Mesenchymal stem cell (in vitro differentiated cells and primary cell): ENCODE measurements at regions not wholly inside any gene's neighbourhood (a gene's known extent, or its start where the extent isn't known, plus 50 kb on each side); places are given as distances from the start of the nearest gene placed in this dataset.
A peak's percentile ranks its signal among the peaks of the same experiment; 100 is the strongest.
"Not testable (repeated sequence)": the region's sequence is repeated elsewhere in the genome, so short reads cannot be mapped to it uniquely, and the experiment has no call there.

Source experiments
- DNase-seq: peaks from one replicate; pipeline ENCODE4 v3.0.0-alpha.2; 2013
- H2AFZ ChIP-seq: one replicate; pipeline ENCODE4 v1.6.1; 2013; ENCODE audit warnings: low read depth, mild to moderate bottlenecking, control low read depth, inconsistent platforms, low read length, moderate library complexity
- H2AK5ac ChIP-seq: 2 replicates; pipeline ENCODE4 v1.6.1; 2013; ENCODE audit warnings: low read length, moderate library complexity, mild to moderate bottlenecking, inconsistent platforms; ENCODE audit not compliant: severe bottlenecking
- H2BK120ac ChIP-seq: one replicate; pipeline ENCODE4 v1.6.1; 2013; ENCODE audit warnings: low read depth, mild to moderate bottlenecking, inconsistent platforms, low read length, moderate library complexity
- H2BK12ac ChIP-seq, 2 experiments: one replicate each; pipeline ENCODE4 v1.6.1; 2013; ENCODE audit warnings: inconsistent platforms in 2 of 2, low read length in 2 of 2, mild to moderate bottlenecking in 2 of 2, moderate library complexity in 2 of 2, control low read depth in 1 of 2
- H2BK15ac ChIP-seq: one replicate; pipeline ENCODE4 v1.6.1; 2013; ENCODE audit warnings: mild to moderate bottlenecking, low read depth, inconsistent platforms; ENCODE audit not compliant: poor library complexity, severe bottlenecking
- H2BK5ac ChIP-seq: 2 replicates; pipeline ENCODE4 v1.6.1; 2013; ENCODE audit warnings: low read depth, mild to moderate bottlenecking, low read length, control low read depth, inconsistent platforms; ENCODE audit not compliant: poor library complexity, severe bottlenecking
- H3K14ac ChIP-seq, 2 experiments: one replicate each; pipeline ENCODE4 v1.6.1; 2013; ENCODE audit warnings: inconsistent platforms in 2 of 2, low read length in 2 of 2, control low read depth in 1 of 2, mild to moderate bottlenecking in 1 of 2, moderate library complexity in 1 of 2
- H3K18ac ChIP-seq, 2 experiments: one replicate each; pipeline ENCODE4 v1.6.1; 2013; ENCODE audit warnings: inconsistent platforms in 2 of 2, low read length in 2 of 2, control low read depth in 1 of 2, low read depth in 1 of 2, mild to moderate bottlenecking in 1 of 2
- H3K23ac ChIP-seq, 2 experiments: one replicate each; pipeline ENCODE4 v1.6.1; 2013; ENCODE audit warnings: inconsistent platforms in 2 of 2, low read length in 2 of 2, mild to moderate bottlenecking in 2 of 2, moderate library complexity in 2 of 2, control low read depth in 1 of 2
- H3K27ac ChIP-seq: 2 replicates; pipeline ENCODE4 v1.5.1; 2013; ENCODE audit warnings: mild to moderate bottlenecking, moderate library complexity, low read length, control low read depth, inconsistent platforms; ENCODE audit not compliant: poor library complexity, severe bottlenecking
- H3K27me3 ChIP-seq, 2 experiments: 2 replicates each; pipeline versions ENCODE4 v1.6.1 to v1.7.0; 2013; ENCODE audit warnings: low read length in 2 of 2, mild to moderate bottlenecking in 2 of 2, moderate library complexity in 2 of 2, control low read depth in 1 of 2, inconsistent platforms in 1 of 2; ENCODE audit not compliant: control insufficient read depth in 1 of 2, insufficient read depth in 1 of 2
- H3K36me3 ChIP-seq, 2 experiments: 2 replicates each; pipeline versions ENCODE4 v1.6.1 to v1.7.0; 2013; ENCODE audit warnings: low read length in 2 of 2, control low read depth in 1 of 2, inconsistent platforms in 1 of 2, low read depth in 1 of 2, mild to moderate bottlenecking in 1 of 2; ENCODE audit not compliant: insufficient read depth in 2 of 2, control insufficient read depth in 1 of 2
- H3K4ac ChIP-seq, 2 experiments: one replicate each; pipeline ENCODE4 v1.6.1; 2013; ENCODE audit warnings: inconsistent platforms in 2 of 2, low read length in 2 of 2, mild to moderate bottlenecking in 2 of 2, moderate library complexity in 2 of 2, control low read depth in 1 of 2, low read depth in 1 of 2
- H3K4me1 ChIP-seq: 2 replicates; pipeline ENCODE4 v1.6.1; 2013; ENCODE audit warnings: low read depth, low read length, control low read depth; ENCODE audit not compliant: control insufficient read depth, insufficient read depth
- H3K4me2 ChIP-seq: 2 replicates; pipeline ENCODE4 v1.6.1; 2013; ENCODE audit warnings: low read length, mild to moderate bottlenecking, inconsistent platforms; ENCODE audit not compliant: poor library complexity, severe bottlenecking
- H3K4me3 ChIP-seq, 2 experiments: 2 replicates each; pipeline versions ENCODE4 v1.5.1 to v1.7.0; 2013; ENCODE audit warnings: low read length in 2 of 2, mild to moderate bottlenecking in 2 of 2, control low read depth in 1 of 2, low read depth in 1 of 2; ENCODE audit not compliant: insufficient read depth in 1 of 2
- H3K79me1 ChIP-seq: replicated peaks from 2 replicates; pipeline ENCODE4 v1.6.1; 2013; ENCODE audit warnings: mild to moderate bottlenecking, control low read depth, low read length, inconsistent platforms; ENCODE audit not compliant: poor library complexity, severe bottlenecking
- H3K9ac ChIP-seq: 2 replicates; pipeline ENCODE4 v1.7.0; 2013; ENCODE audit warnings: mild to moderate bottlenecking, low read length, moderate library complexity
- H3K9me3 ChIP-seq: 2 replicates; pipeline ENCODE4 v1.7.0; 2013; ENCODE audit warnings: mild to moderate bottlenecking, low read length; ENCODE audit not compliant: control insufficient read depth
- H4K8ac ChIP-seq: one replicate; pipeline ENCODE4 v1.6.1; 2013; ENCODE audit warnings: inconsistent platforms, mild to moderate bottlenecking, low read length, moderate library complexity
- H4K91ac ChIP-seq: one replicate; pipeline ENCODE4 v1.6.1; 2013; ENCODE audit warnings: mild to moderate bottlenecking, low read length, inconsistent platforms
- WGBS: methylation state at CpG from one replicate; pipeline ENCODE4 v1.1.7; 2013; ENCODE audit warnings: mixed read lengths; 5-methylcytosine and 5-hydroxymethylcytosine counted together

DNA sequence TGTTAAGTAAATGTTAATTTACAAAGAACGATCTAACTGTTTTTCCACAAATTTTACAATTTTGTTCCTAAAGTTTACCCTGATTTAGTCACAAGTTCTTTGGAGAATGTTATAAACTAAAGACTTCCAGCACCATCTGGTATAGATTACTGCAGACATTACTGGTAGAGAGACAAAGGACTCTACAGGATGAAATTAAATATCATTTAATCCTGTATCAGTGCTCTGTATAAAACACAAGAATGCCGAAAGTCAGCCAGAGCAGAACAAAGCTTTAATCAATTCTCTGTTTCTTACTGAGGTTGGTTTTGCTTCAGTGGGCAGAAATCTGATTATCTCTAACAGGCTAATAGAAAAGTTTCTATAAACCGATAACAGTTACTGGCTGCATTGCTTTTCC, 763.6 kb downstream of the TENT5A start:
- H2BK120ac ChIP-seq, result no peak overlapping the region

DNA sequence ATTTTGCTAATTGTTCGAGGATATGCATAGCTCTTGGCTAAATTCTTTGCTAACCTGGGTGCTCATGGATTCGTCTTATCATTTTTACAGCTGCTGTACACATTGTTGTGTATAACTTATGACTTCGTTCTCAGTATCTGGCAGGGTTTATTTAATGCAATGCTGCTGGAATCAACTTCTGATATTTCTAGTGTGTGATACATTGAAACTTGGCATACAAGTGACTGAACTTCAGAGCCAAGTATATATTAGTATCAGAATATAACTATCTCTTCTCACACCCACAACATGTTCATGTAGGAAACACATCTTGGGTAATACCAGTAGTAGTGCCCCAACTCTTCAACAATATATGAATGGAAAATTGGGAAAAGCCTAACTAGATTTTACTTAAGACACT, 764.2 kb downstream of the TENT5A start:
- H4K8ac ChIP-seq, result no peak overlapping the region
- no peak overlapping the region for H3K4me2 ChIP-seq
- no peak overlapping the region for H2BK12ac ChIP-seq
- WGBS, result 90% methylated on average over 3 of the region's 3 CpGs
- H3K79me1 ChIP-seq, result no peaks in the 10 kb centered on the region
- no peak overlapping the region for H3K18ac ChIP-seq
- H3K36me3 ChIP-seq, result no peaks in the 10 kb centered on the region
- no peak overlapping the region for H2BK120ac ChIP-seq
- H4K91ac ChIP-seq, result no peak overlapping the region
- H3K14ac ChIP-seq, result no peak overlapping the region
- no peak overlapping the region for H3K4ac ChIP-seq
- H2BK15ac ChIP-seq, result no peak overlapping the region
- no peak overlapping the region for H3K4me3 ChIP-seq
- no peaks in the 10 kb centered on the region for H3K27me3 ChIP-seq
- no peak overlapping the region for H2AK5ac ChIP-seq
- no peak overlapping the region for H3K23ac ChIP-seq
- H2BK5ac ChIP-seq, result no peak overlapping the region
- no peak for DNase-seq
- peak overlapping the region; percentile 64 for H3K9ac ChIP-seq
- H3K4me1 ChIP-seq, result no peaks in the 10 kb centered on the region
- H2AFZ ChIP-seq, result no peak overlapping the region
- peaks cover 12% of the 10 kb centered on the region for H3K9me3 ChIP-seq
- no peak overlapping the region for H3K27ac ChIP-seq

More for the DNA sequence above, 763.6 kb downstream of the TENT5A start:
- Histone ChIP-seq H3K18ac (no peak overlapping the region), H3K23ac (no peak overlapping the region), H2BK12ac (no peak overlapping the region), H3K36me3 (no peaks in the 10 kb centered on the region), H3K79me1 (no peaks in the 10 kb centered on the region), H2AFZ (no peak overlapping the region), H3K4ac (no peak overlapping the region), H4K8ac (no peak overlapping the region), H3K27me3 (no peaks in the 10 kb centered on the region), H3K9me3 (peaks cover 12% of the 10 kb centered on the region), H3K4me2 (no peak overlapping the region), H3K14ac (no peak overlapping the region), H2BK15ac (no peak overlapping the region), H3K4me1 (no peaks in the 10 kb centered on the region), H3K4me3 (peak overlapping the region in 1 of 2 experiments; percentile 24), H3K9ac (peak overlapping the region; percentile 64), H2BK5ac (no peak overlapping the region), H2AK5ac (no peak overlapping the region), H4K91ac (no peak overlapping the region), H3K27ac (no peak overlapping the region)
- no peak for DNase-seq
- no CpG with 5 or more reads among the region's 3 CpGs for WGBS

DNA sequence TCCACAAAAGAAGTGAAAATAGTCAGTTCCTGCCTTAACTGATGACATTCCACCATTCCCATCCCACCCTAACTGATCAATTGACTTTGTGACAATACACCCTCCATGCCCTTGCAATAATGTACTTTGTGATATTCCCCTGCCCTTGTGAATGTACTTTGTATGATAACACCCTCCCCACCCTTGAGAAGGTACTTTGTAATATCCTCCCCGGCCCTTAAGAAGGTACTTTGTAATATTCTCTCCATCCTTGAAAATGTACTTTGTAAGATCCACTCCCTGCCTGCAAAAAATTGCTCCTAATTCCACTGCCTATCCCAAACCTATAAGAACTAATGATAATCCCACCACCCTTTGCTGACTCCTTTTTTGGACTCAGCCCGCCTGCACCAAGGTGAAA, 771.3 kb downstream of the TENT5A start:
- H3K4me2 ChIP-seq, H2AFZ ChIP-seq, H3K9ac ChIP-seq, H2AK5ac ChIP-seq, H3K4ac ChIP-seq, H3K14ac ChIP-seq, H4K91ac ChIP-seq, H2BK12ac ChIP-seq, H3K23ac ChIP-seq, DNase-seq, H3K4me3 ChIP-seq, H3K36me3 ChIP-seq, H2BK5ac ChIP-seq, H3K4me1 ChIP-seq, H3K27me3 ChIP-seq, H2BK120ac ChIP-seq, H2BK15ac ChIP-seq, H3K18ac ChIP-seq, H3K27ac ChIP-seq, H3K79me1 ChIP-seq, H4K8ac ChIP-seq, H3K9me3 ChIP-seq: not testable (repeated sequence)
- 91% methylated on average over 1 of the region's 2 CpGs for WGBS

DNA sequence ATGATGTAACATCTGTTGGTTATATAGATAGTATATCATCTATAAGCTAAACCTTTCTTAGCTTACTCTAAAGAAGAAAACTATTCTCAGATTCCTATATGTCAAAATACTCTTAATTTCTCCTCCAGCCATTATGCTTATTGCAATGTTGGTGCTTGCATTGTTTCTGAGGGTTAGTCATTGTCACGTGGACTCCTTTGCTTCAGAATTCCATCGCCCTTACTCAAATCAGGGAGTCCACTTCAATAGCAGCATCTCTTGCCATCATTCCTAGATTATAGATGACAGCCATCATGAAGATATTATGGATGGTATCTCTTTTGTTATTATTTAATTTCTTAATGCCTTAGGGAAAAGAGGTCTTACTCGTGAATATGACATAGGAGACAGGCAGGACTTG, 776.1 kb downstream of the TENT5A start:
- H3K4me2 ChIP-seq, result no peak overlapping the region
- H3K4me1 ChIP-seq, result no peaks in the 10 kb centered on the region
- no peak overlapping the region for H2AK5ac ChIP-seq
- H3K14ac ChIP-seq, result no peak overlapping the region
- WGBS, result 77% methylated on average over 1 of the region's 3 CpGs
- no peaks in the 10 kb centered on the region for H3K27me3 ChIP-seq
- no peaks in the 10 kb centered on the region for H3K36me3 ChIP-seq
- no peak overlapping the region for H3K4ac ChIP-seq
- no peaks in the 10 kb centered on the region for H3K9me3 ChIP-seq
- H2BK120ac ChIP-seq, result no peak overlapping the region
- no peak overlapping the region for H2BK15ac ChIP-seq
- no peaks in the 10 kb centered on the region for H3K79me1 ChIP-seq
- H4K8ac ChIP-seq, result no peak overlapping the region
- H2BK5ac ChIP-seq, result no peak overlapping the region
- no peak overlapping the region for H2AFZ ChIP-seq
- DNase-seq, result no peak
- no peak overlapping the region for H3K4me3 ChIP-seq
- H4K91ac ChIP-seq, result no peak overlapping the region
- H2BK12ac ChIP-seq, result no peak overlapping the region
- H3K18ac ChIP-seq, result no peak overlapping the region
- no peak overlapping the region for H3K23ac ChIP-seq
- H3K27ac ChIP-seq, result no peak overlapping the region
- no peak overlapping the region for H3K9ac ChIP-seq
